Astrocyte (in vitro differentiated cells and primary cell): ENCODE measurements at regions not wholly inside any gene's neighbourhood (a gene's known extent, or its start where the extent isn't known, plus 50 kb on each side); places are given as distances from the start of the nearest gene placed in this dataset.

Experiments
- CTCF ChIP-seq: IDR thresholded peaks from 2 replicates; pipeline ENCODE4 v1.5.1; 2011; ENCODE audit warnings: low read depth, mild to moderate bottlenecking, inconsistent platforms, low read length, moderate library complexity; ENCODE audit not compliant: insufficient read depth
- EZH2 ChIP-seq: IDR thresholded peaks from 2 replicates; pipeline ENCODE4 v1.6.1; 2012; ENCODE audit warnings: mild to moderate bottlenecking, low read length, inconsistent platforms; ENCODE audit not compliant: insufficient read depth

- TF ChIP-seq CTCF: no peak
- TF ChIP-seq EZH2: no peak
These were observed 223.4 kb upstream of the FOXA2 start for GRCh38 chr20:22807646-22808244.
